GM23338 (cell line): ENCODE measurements at regions not wholly inside any gene's neighbourhood (a gene's known extent, or its start where the extent isn't known, plus 50 kb on each side); places are given as distances from the start of the nearest gene placed in this dataset.
"Not testable (repeated sequence)": the region's sequence is repeated elsewhere in the genome, so short reads cannot be mapped to it uniquely, and the experiment has no call there.

Experiments
- ATAC-seq: fragments of 200-7000 bp; cut with Tn5 transposase; 3 replicates; pipeline ENCODE4 v1.9.1; 2020
- DNase-seq: peaks from one replicate; pipeline ENCODE4 v3.0.0-alpha.2; 2015; ENCODE audit warnings: low spot score
- H2AFZ ChIP-seq: fragments of 200-600 bp; sonication (generic); 2 replicates; pipeline ENCODE4 v1.8.0; 2016; ENCODE audit warnings: antibody characterized with exemption, mild to moderate bottlenecking, moderate library complexity
- H3F3A ChIP-seq: fragments of 200-600 bp; sonication (generic); replicated peaks from 2 replicates; pipeline ENCODE4 v1.8.0; 2017; ENCODE audit warnings: antibody characterized with exemption, mixed run types, low read depth
- H3K27ac ChIP-seq: fragments of 200-600 bp; sonication (generic); 2 replicates; pipeline ENCODE4 v1.6.1; 2016; ENCODE audit warnings: low read depth
- H3K27me3 ChIP-seq: fragments of 200-600 bp; sonication (generic); 2 replicates; pipeline ENCODE4 v1.8.0; 2016; ENCODE audit warnings: mild to moderate bottlenecking, mixed run types, moderate library complexity; ENCODE audit not compliant: insufficient read depth
- H3K36me3 ChIP-seq: fragments of 200-600 bp; sonication (generic); 2 replicates; pipeline ENCODE4 v1.8.0; 2016; ENCODE audit warnings: mild to moderate bottlenecking; ENCODE audit not compliant: insufficient read depth
- H3K4me1 ChIP-seq: fragments of 200-600 bp; sonication (generic); 2 replicates; pipeline ENCODE4 v1.8.0; 2016; ENCODE audit warnings: mild to moderate bottlenecking, moderate library complexity; ENCODE audit not compliant: insufficient read depth
- H3K4me2 ChIP-seq: fragments of 200-600 bp; sonication (generic); 2 replicates; pipeline ENCODE4 v1.7.1; 2017; ENCODE audit warnings: mixed run types
- H3K4me3 ChIP-seq: fragments of 200-600 bp; sonication (generic); 2 replicates; pipeline ENCODE4 v1.6.1; 2016; ENCODE audit warnings: mixed run types
- H3K79me2 ChIP-seq: fragments of 200-600 bp; sonication (generic); replicated peaks from 2 replicates; pipeline ENCODE4 v1.8.0; 2017; ENCODE audit warnings: mild to moderate bottlenecking; ENCODE audit not compliant: insufficient read depth
- H3K9me2 ChIP-seq: fragments of 200-600 bp; sonication (generic); 2 replicates; pipeline ENCODE4 v1.8.0; 2017; ENCODE audit not compliant: insufficient read depth
- H4K20me1 ChIP-seq: fragments of 200-600 bp; sonication (generic); replicated peaks from 2 replicates; pipeline ENCODE4 v1.8.0; 2017; ENCODE audit warnings: mild to moderate bottlenecking; ENCODE audit not compliant: insufficient read depth
- H3K27ac Mint-ChIP-seq: 2 replicates; pipeline ENCODE4 v1.8.0; 2020; ENCODE audit warnings: inconsistent platforms, mild to moderate bottlenecking, moderate library complexity, mixed read lengths
- H3K27me3 Mint-ChIP-seq: 3 replicates; pipeline ENCODE4 v1.8.0; 2022; ENCODE audit warnings: low read depth, mild to moderate bottlenecking, moderate library complexity, mixed read lengths, inconsistent platforms; ENCODE audit not compliant: insufficient read depth, poor library complexity
- H3K36me3 Mint-ChIP-seq: 3 replicates; pipeline ENCODE4 v1.8.0; 2021; ENCODE audit warnings: low read depth, mild to moderate bottlenecking, inconsistent platforms, moderate library complexity, mixed read lengths
- H3K4me1 Mint-ChIP-seq: 3 replicates; pipeline ENCODE4 v1.8.0; 2020; ENCODE audit warnings: mild to moderate bottlenecking, inconsistent platforms, mixed read lengths
- H3K4me3 Mint-ChIP-seq: 3 replicates; pipeline ENCODE4 v1.8.0; 2021; ENCODE audit warnings: moderate library complexity, mild to moderate bottlenecking, inconsistent platforms, mixed read lengths
- H3K9me3 Mint-ChIP-seq: 3 replicates; pipeline ENCODE4 v1.8.0; 2020; ENCODE audit warnings: moderate library complexity, mild to moderate bottlenecking, inconsistent platforms, mixed read lengths
- CREB1 ChIP-seq: fragments of 250-450 bp; sonication (Bioruptor Pico); IDR thresholded peaks from 2 replicates; pipeline ENCODE4 v1.5.0; 2020; ENCODE audit warnings: low read depth, mild to moderate bottlenecking, moderate library complexity
- CTCF ChIP-seq, 2 experiments: fragments of 200-600 bp in 1 of 2; sonication (generic) in 1 of 2; conservative IDR thresholded peaks; 2 replicates each; pipeline versions ENCODE4 v1.5.1 to v1.6.1; 2016 to 2017; ENCODE audit warnings: antibody characterized with exemption in 2 of 2, low read depth in 2 of 2, mild to moderate bottlenecking in 2 of 2, moderate library complexity in 1 of 2
- EZH2phosphoT487 ChIP-seq: fragments of 200-600 bp; sonication (generic); IDR thresholded peaks from one replicate; pipeline ENCODE4 v1.8.1; 2018; ENCODE audit warnings: antibody characterized with exemption; ENCODE audit not compliant: unreplicated experiment
- JUNB ChIP-seq: IDR thresholded peaks from one replicate; pipeline ENCODE4 v1.6.1; 2016; ENCODE audit warnings: antibody characterized with exemption; ENCODE audit not compliant: unreplicated experiment
- NANOG ChIP-seq: IDR thresholded peaks from 2 replicates; pipeline ENCODE4 v1.6.1; 2016; ENCODE audit warnings: antibody characterized with exemption, borderline replicate concordance
- REST ChIP-seq: IDR thresholded peaks from one replicate; pipeline ENCODE4 v1.6.1; 2018; ENCODE audit warnings: antibody characterized with exemption; ENCODE audit not compliant: unreplicated experiment
- ZNF114 ChIP-seq: fragments of 250-450 bp; sonication (Bioruptor Pico); IDR thresholded peaks from 2 replicates; pipeline ENCODE4 v1.5.0; 2020; ENCODE audit warnings: mild to moderate bottlenecking, moderate library complexity
- ZNF331 ChIP-seq: fragments of 250-450 bp; sonication (Bioruptor Pico); IDR thresholded peaks from 2 replicates; pipeline ENCODE4 v1.5.0; 2020; ENCODE audit warnings: low read depth, mild to moderate bottlenecking, moderate library complexity
- ZNF462 ChIP-seq: fragments of 250-450 bp; sonication (Bioruptor Pico); IDR thresholded peaks from 2 replicates; pipeline ENCODE4 v1.5.0; 2020; ENCODE audit warnings: mild to moderate bottlenecking, moderate library complexity

GRCh38 chr17:77843255-77843895 lies 115.1 kb upstream of the TNRC6C start:
- H3K27me3 ChIP-seq, H3K27ac Mint-ChIP-seq, H4K20me1 ChIP-seq, ATAC-seq, H3K4me1 ChIP-seq, H3K9me3 Mint-ChIP-seq, DNase-seq, H3K36me3 Mint-ChIP-seq, H3K9me2 ChIP-seq, H3K4me2 ChIP-seq, H2AFZ ChIP-seq, H3K27me3 Mint-ChIP-seq, H3K4me3 ChIP-seq, H3F3A ChIP-seq, H3K27ac ChIP-seq, H3K4me3 Mint-ChIP-seq, H3K79me2 ChIP-seq, H3K36me3 ChIP-seq: not testable (repeated sequence)
- peaks cover 14% of the 10 kb centered on the region for H3K4me1 Mint-ChIP-seq

- no peak overlapping the region for H3K4me3 Mint-ChIP-seq
- Histone ChIP-seq H3K27ac (no peak overlapping the region), H4K20me1 (no peaks in the 10 kb centered on the region), H3K79me2 (no peaks in the 10 kb centered on the region), H3K4me1 (no peaks in the 10 kb centered on the region), H3K4me2 (no peak overlapping the region), H3K27me3 (no peaks in the 10 kb centered on the region), H2AFZ (no peak overlapping the region), H3K4me3 (no peak overlapping the region), H3K36me3 (no peaks in the 10 kb centered on the region), H3F3A (no peaks in the 10 kb centered on the region), H3K9me2 (peaks cover 2% of the 10 kb centered on the region; the same call in 1 of the 2 replicates)
- peaks cover 3% of the 10 kb centered on the region for H3K27me3 Mint-ChIP-seq
- DNase-seq = no peak
- TF ChIP-seq NANOG (no peak), REST (no peak), CTCF (conservative IDR thresholded peaks at IDR 0.05; ENCODE audit: low read depth in 2 of 2) (no peak), ZNF462 (CRISPR knock-in tag) (no peak), ZNF331 (CRISPR knock-in tag) (no peak), ZNF114 (CRISPR knock-in tag) (no peak), JUNB (no peak), EZH2phosphoT487 (no peak), CREB1 (CRISPR knock-in tag) (no peak)
- no peak for ATAC-seq
- no peak overlapping the region for H3K27ac Mint-ChIP-seq
- H3K9me3 Mint-ChIP-seq = no peaks in the 10 kb centered on the region
- H3K36me3 Mint-ChIP-seq = no peaks in the 10 kb centered on the region
- peaks cover 14% of the 10 kb centered on the region for H3K4me1 Mint-ChIP-seq
Measured at GRCh38 chr17:77843896-77844295, 114.6 kb upstream of the TNRC6C start.
